OCI-LY3 (cell line): ENCODE measurements at regions not wholly inside any gene's neighbourhood (a gene's known extent, or its start where the extent isn't known, plus 50 kb on each side); places are given as distances from the start of the nearest gene placed in this dataset.

Experiments
- CTCF ChIP-seq: fragments of 200-600, 300-600 bp; sonication (generic); IDR thresholded peaks from 2 replicates; pipeline ENCODE4 v1.5.1; 2014; ENCODE audit warnings: antibody characterized with exemption, low read length, low read depth
- EZH2phosphoT487 ChIP-seq: fragments of 200-600 bp; shearing (Covaris generic); IDR thresholded peaks from 2 replicates; pipeline ENCODE4 v1.6.1; 2018; ENCODE audit warnings: antibody characterized with exemption, mixed run types, low read depth

- TF ChIP-seq CTCF (no peak), EZH2phosphoT487 (no peak)
Observed at GRCh38 chr1:68917456-68917855, 420.6 kb upstream of the DEPDC1 start.
